HG02623 (cell line): ENCODE measurements at regions not wholly inside any gene's neighbourhood (a gene's known extent, or its start where the extent isn't known, plus 50 kb on each side); places are given as distances from the start of the nearest gene placed in this dataset.
"Not testable (repeated sequence)": the region's sequence is repeated elsewhere in the genome, so short reads cannot be mapped to it uniquely, and the experiment has no call there.

Experiments used
- ATAC-seq: cut with Tn5 transposase; IDR thresholded peaks from one replicate; pipeline ENCODE4 v1.9.1; 2021; ENCODE audit warnings: moderate library complexity; ENCODE audit not compliant: unreplicated experiment

DNA sequence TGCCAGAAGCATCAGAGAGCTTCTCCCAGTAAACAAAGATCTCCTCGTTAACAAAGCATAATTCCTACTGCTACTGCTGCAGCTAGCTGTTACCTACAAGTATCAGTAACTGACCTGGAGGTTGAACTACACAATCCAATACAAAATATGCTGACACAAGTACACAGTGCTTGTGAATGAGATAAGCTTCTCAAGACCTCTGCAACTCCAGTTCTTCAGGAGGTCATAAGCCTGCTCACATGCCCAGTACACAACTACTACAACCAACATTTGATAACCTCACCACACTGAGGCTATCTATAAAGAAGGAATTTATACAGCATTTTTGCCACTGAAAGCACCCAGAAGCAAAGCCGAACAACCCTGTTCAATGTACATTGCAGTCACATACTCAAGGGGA is 66.7 kb upstream of the SMARCAD1 start:
- no peak for ATAC-seq

DNA sequence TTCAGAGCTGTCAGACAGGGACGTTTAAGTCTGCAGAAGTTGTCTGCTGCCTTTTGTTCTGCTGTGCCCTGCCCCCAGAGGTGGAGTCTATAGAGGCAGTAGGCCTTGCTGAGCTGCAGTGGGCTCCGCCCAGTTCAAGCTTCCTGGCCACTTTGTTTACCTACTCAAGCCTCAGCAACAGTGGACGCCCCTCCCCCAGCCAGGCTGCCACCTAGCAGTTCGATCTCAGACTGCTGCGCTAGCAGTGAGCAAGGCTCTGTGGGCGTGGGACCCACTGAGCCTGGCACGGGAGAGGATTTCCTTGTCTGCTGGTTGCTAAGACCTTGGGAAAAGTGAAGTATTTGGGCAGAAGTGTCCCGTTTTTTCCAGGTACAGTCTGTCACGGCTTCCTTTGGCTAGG is 59.6 kb upstream of the SMARCAD1 start:
- ATAC-seq, result not testable (repeated sequence)

DNA sequence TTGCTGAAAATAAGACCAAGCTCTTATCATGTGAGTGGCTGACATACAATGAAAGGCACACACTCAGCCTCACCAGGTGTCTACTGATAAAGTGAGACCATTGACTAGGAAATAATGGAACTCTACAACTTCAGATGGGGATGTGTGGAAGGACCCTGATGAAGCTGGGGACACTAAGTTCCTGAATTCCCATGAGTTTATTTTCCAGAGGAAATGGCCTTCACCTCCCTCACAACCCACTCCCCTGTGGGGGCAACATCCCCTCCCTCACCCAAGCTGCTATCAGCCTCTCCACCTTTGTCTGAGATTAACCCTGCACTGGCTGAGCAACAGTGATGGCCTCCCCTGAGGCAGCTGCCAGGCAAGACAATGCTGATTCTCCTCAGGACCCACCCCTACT is 55.2 kb upstream of the SMARCAD1 start:
- no peak for ATAC-seq

DNA sequence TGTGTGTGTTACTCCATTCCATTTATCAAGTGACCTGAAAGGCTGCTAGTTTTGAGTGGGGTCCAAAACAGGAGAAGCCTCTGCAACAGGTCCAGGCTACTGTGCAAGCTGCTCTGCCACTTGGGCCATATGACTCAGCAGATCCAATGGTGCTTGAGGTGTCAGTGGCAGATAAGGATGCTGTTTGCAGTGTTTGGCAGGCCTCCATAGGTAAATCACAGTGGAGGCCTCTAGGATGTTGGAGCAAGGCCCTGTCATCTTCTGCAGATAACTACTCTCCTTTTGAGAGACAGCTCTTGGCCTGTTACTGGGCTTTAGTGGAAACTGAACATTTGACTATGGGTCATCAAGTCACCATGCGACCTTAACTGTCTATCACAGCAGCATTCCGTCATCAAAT is 52.3 kb upstream of the SMARCAD1 start:
- not testable (repeated sequence) for ATAC-seq

DNA sequence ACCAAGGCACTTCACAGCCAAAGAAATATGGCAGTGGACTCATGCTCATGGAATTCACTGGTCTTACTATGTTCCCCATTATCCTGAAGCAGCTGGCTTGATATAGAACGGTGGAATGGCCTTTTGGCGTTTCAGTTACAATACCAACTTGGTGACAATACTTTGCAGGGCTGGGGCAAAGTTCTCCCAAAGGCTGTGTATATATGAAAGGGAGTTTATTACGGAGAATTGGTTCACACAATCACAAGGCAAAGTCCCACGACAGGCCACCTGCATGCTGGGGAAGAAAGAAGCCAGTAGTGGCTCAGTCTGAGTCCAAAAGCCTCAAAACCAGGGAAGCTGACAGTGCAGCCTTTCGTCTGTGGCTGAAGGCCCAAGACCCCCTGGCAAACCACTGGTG is 50.8 kb upstream of the SMARCAD1 start:
- no peak for ATAC-seq
